DOHH2 (cell line): ENCODE measurements at regions not wholly inside any gene's neighbourhood (a gene's known extent, or its start where the extent isn't known, plus 50 kb on each side); places are given as distances from the start of the nearest gene placed in this dataset.
"Not testable (repeated sequence)": the region's sequence is repeated elsewhere in the genome, so short reads cannot be mapped to it uniquely, and the experiment has no call there.

Experiments
- H3F3A ChIP-seq: fragments of 200-600 bp; sonication (generic), shearing (Covaris generic); 2 replicates; pipeline ENCODE4 v1.6.0; 2016; ENCODE audit warnings: antibody characterized with exemption, mild to moderate bottlenecking; ENCODE audit not compliant: control insufficient read depth, insufficient read depth
- H3K27ac ChIP-seq: fragments of 200-600 bp; sonication (generic); 2 replicates; pipeline ENCODE4 v1.5.1; 2014; ENCODE audit warnings: low read depth, mild to moderate bottlenecking, low read length, moderate library complexity
- H3K27me3 ChIP-seq: fragments of 200-600 bp; sonication (generic); 2 replicates; pipeline ENCODE4 v1.6.1; 2014; ENCODE audit warnings: mild to moderate bottlenecking, low read length, mixed read lengths; ENCODE audit not compliant: control insufficient read depth
- H3K36me3 ChIP-seq: fragments of 200-600 bp; sonication (generic); 2 replicates; pipeline ENCODE4 v1.6.1; 2014; ENCODE audit warnings: mild to moderate bottlenecking, low read length, moderate library complexity, mixed read lengths; ENCODE audit not compliant: control insufficient read depth
- H3K4me1 ChIP-seq: fragments of 200-600 bp; sonication (generic); 2 replicates; pipeline ENCODE4 v1.6.1; 2014; ENCODE audit warnings: mild to moderate bottlenecking, low read length, mixed read lengths; ENCODE audit not compliant: control insufficient read depth
- H3K4me2 ChIP-seq: fragments of 200-600 bp; sonication (generic); 2 replicates; pipeline ENCODE4 v1.6.0; 2014; ENCODE audit warnings: mild to moderate bottlenecking, low read length, moderate library complexity
- H3K4me3 ChIP-seq: fragments of 200-600 bp; sonication (generic); 2 replicates; pipeline ENCODE4 v1.5.1; 2014; ENCODE audit warnings: mild to moderate bottlenecking, low read length, mixed read lengths
- H3K79me2 ChIP-seq: fragments of 200-600 bp; sonication (generic); 2 replicates; pipeline ENCODE4 v1.6.1; 2014; ENCODE audit warnings: mild to moderate bottlenecking, low read length, mixed read lengths; ENCODE audit not compliant: control insufficient read depth
- H3K9me2 ChIP-seq: fragments of 200-600 bp; sonication (generic); replicated peaks from 2 replicates; pipeline ENCODE4 v1.6.1; 2014; ENCODE audit warnings: mild to moderate bottlenecking, low read length, mixed read lengths; ENCODE audit not compliant: control insufficient read depth
- H3K9me3 ChIP-seq: fragments of 200-600 bp; sonication (generic); 2 replicates; pipeline ENCODE4 v1.6.1; 2014; ENCODE audit warnings: antibody characterized with exemption, low read length, mixed read lengths; ENCODE audit not compliant: control insufficient read depth, insufficient read depth
- H4K20me1 ChIP-seq: fragments of 200-600 bp; sonication (generic); 2 replicates; pipeline ENCODE4 v1.6.0; 2014; ENCODE audit warnings: low read depth, mild to moderate bottlenecking, antibody characterized with exemption, low read length, moderate library complexity; ENCODE audit not compliant: control insufficient read depth, insufficient read depth
- CTCF ChIP-seq: fragments of 200-600 bp; sonication (generic); IDR thresholded peaks from one replicate; pipeline ENCODE4 v1.5.1; 2014; ENCODE audit warnings: antibody characterized with exemption, mild to moderate bottlenecking, low read depth, low read length; ENCODE audit not compliant: poor library complexity, severe bottlenecking
- EZH2phosphoT487 ChIP-seq: fragments of 200-600 bp; sonication (generic); IDR thresholded peaks from 2 replicates; pipeline ENCODE4 v1.6.1; 2017; ENCODE audit warnings: borderline replicate concordance, mild to moderate bottlenecking, antibody characterized with exemption, low read length, moderate library complexity, mixed read lengths

- TF ChIP-seq EZH2phosphoT487: no peak
- H3K4me3 ChIP-seq: no peak overlapping the region
- no peaks in the 10 kb centered on the region for H3K36me3 ChIP-seq
- no peaks in the 10 kb centered on the region for H3K9me2 ChIP-seq
- no peaks in the 10 kb centered on the region for H3F3A ChIP-seq
- H3K4me1 ChIP-seq: no peaks in the 10 kb centered on the region
- H4K20me1 ChIP-seq: no peaks in the 10 kb centered on the region
- H3K4me2 ChIP-seq: no peak overlapping the region
- H3K27ac ChIP-seq: no peak overlapping the region
- no peaks in the 10 kb centered on the region for H3K79me2 ChIP-seq
- no peaks in the 10 kb centered on the region for H3K9me3 ChIP-seq
- H3K27me3 ChIP-seq: no peaks in the 10 kb centered on the region
Observed at GRCh38 chr4:159592898-159593556, 490.1 kb downstream of the RAPGEF2 start.

GRCh38 chr4:159593681-159594080 is 490.8 kb downstream of the RAPGEF2 start:
- Histone ChIP-seq H3K79me2 (no peaks in the 10 kb centered on the region), H3K9me2 (no peaks in the 10 kb centered on the region), H3K27ac (no peak overlapping the region), H3K4me1 (no peaks in the 10 kb centered on the region), H3F3A (no peaks in the 10 kb centered on the region), H4K20me1 (no peaks in the 10 kb centered on the region), H3K27me3 (no peaks in the 10 kb centered on the region), H3K36me3 (no peaks in the 10 kb centered on the region), H3K4me3 (no peak overlapping the region), H3K9me3 (no peaks in the 10 kb centered on the region), H3K4me2 (no peak overlapping the region)
- TF ChIP-seq EZH2phosphoT487: no peak
- TF ChIP-seq CTCF: no peak

- no peak overlapping the region for H3K27ac ChIP-seq
- H3K4me1 ChIP-seq: no peaks in the 10 kb centered on the region
- TF ChIP-seq EZH2phosphoT487 (no peak), CTCF (no peak)
- H3K9me2 ChIP-seq: no peaks in the 10 kb centered on the region
- H3K36me3 ChIP-seq: no peaks in the 10 kb centered on the region
- H3K79me2 ChIP-seq: no peaks in the 10 kb centered on the region
- no peaks in the 10 kb centered on the region for H3K27me3 ChIP-seq
- no peaks in the 10 kb centered on the region for H4K20me1 ChIP-seq
- H3K9me3 ChIP-seq: no peaks in the 10 kb centered on the region
- no peak overlapping the region for H3K4me2 ChIP-seq
- H3K4me3 ChIP-seq: no peak overlapping the region
- H3F3A ChIP-seq: no peaks in the 10 kb centered on the region
Observed at GRCh38 chr4:159594576-159594975, 491.7 kb downstream of the RAPGEF2 start.

- not testable (repeated sequence) for H3K27ac ChIP-seq
Observed at GRCh38 chr4:159595101-159595500, 492.2 kb downstream of the RAPGEF2 start.

More at GRCh38 chr4:159595101-159595500, 492.2 kb downstream of the RAPGEF2 start:
- not testable (repeated sequence) for H3K9me2 ChIP-seq, H3K4me2 ChIP-seq, H3K4me1 ChIP-seq, H3K4me3 ChIP-seq, H3F3A ChIP-seq, H3K9me3 ChIP-seq, H3K79me2 ChIP-seq, H3K27me3 ChIP-seq, H4K20me1 ChIP-seq, H3K36me3 ChIP-seq
